GM19438 (cell line): ENCODE measurements at regions not wholly inside any gene's neighbourhood (a gene's known extent, or its start where the extent isn't known, plus 50 kb on each side); places are given as distances from the start of the nearest gene placed in this dataset.

ENCODE experiments used
- ATAC-seq: cut with Tn5 transposase; IDR thresholded peaks from one replicate; pipeline ENCODE4 v1.9.1; 2021; ENCODE audit warnings: low read depth; ENCODE audit not compliant: unreplicated experiment

- no peak for ATAC-seq
Observed at GRCh38 chr5:2010940-2011339, 128.2 kb upstream of the IRX4 start.

DNA sequence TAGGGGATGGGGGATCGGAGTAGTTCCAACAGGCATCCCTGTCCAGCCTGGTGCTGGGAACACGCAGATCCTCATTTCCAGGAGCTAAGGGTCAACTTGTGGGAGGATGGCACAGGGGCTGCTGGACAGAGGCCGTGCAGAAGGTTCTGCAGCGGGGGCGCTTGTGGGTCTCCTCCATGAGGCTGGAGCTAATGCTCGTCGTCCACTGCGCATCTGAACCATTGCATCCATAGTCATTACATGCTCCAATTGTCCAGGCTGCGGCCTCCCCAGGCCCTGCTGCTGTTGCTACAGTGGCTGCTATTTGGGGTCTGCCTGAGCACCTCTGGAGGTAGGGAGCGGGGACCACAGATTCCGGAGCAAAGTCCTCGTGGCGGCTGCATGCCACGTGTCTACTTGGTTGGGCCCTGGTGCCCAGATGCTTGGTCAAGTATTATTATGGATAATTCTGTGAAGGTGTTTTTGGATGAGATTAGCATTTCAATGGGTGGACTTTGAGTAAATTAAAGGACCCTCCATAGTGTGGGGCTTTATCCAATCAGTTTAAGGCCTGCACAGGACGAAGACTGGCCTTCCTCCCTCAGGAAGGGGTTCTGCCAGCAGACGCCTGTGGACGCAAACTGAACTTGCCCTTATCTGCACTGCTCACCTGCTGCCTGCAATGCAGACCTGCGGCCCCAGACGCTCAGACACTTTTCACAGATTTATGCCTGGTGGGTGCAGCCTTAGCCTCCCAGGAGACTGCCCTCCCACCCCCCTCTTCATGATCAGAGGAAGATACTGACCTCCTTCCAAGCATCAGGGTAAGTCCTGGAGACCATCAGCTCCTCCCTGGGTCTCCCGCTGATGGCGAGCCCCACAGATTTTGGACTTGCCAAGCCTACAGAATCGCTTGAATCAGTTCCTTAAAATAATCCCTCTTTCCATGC is 127.5 kb upstream of the IRX4 start:
- no peak for ATAC-seq

- ATAC-seq = no peak
Observed at GRCh38 chr5:2008851-2009629, 126.3 kb upstream of the IRX4 start.

GRCh38 chr5:2007878-2008501 is 125.3 kb upstream of the IRX4 start:
- ATAC-seq = no peak

DNA sequence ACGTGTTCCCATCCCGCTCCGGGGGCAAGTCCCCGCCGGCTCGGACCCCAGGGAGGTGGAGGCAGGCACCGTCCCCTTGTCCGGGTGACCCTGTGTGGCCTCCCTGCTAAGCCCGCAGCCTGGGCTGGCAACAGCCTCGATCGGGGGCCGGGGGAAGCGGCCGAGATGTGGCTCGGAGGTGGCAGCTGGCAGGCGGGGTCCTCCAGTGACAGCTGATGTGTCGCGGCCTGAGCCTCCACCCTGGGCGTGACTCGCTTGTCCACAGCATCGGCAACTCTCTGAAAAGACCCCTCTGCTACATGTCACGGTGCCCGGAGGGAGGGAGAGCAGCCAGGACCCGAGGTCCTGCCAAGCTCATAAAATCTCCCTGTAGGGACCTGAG is 124.8 kb upstream of the IRX4 start:
- ATAC-seq = no peak

GRCh38 chr5:2006971-2007291 is 124.2 kb upstream of the IRX4 start:
- no peak for ATAC-seq

- ATAC-seq = no peak
Observed at GRCh38 chr5:2006193-2006970, 123.7 kb upstream of the IRX4 start.

GRCh38 chr5:2005101-2006041 is 122.6 kb upstream of the IRX4 start:
- no peak for ATAC-seq

- ATAC-seq = no peak
Observed at GRCh38 chr5:2003690-2004365, 121.1 kb upstream of the IRX4 start.

- no peak for ATAC-seq
Observed at GRCh38 chr5:2003206-2003605, 120.5 kb upstream of the IRX4 start.

DNA sequence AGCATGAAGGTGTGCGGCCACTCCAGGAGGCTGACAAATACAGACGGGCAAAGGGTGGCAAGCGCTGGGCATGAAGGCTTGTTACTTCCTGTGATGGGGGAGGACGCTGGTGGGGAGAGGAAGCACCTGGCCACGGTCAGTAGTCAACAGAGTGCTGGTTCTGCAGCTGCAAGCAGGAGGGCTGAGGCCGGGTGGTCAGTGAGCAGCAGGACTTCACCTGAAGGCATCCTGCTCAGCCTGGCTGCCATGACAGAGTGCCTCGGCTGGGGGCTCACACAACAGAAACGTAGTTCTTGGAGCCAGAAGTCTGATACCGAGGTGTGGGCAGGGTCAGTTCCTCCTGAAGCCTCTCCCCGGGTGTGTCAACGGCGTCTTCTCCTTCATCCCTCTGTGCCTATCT is 118.6 kb upstream of the IRX4 start:
- ATAC-seq = no peak

DNA sequence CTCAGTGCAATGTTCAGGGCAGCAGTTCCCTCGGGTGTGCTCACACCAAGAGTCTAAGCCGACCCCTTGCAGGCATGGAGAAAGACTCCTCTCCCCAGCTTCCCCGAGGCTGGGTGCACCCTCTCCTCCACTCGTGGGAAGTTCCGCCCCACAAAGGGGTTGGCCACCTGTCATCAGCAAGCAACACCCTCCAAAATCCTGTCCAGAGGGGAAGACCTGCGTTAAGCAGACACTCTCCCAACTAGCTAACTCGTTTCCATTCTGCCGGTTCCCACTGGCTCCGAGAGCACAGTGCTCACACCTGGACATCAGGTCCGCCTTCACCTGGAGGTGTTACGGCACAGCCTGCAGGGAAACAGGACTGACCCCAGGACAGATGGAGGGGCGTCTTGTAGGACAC is 117.9 kb upstream of the IRX4 start:
- no peak for ATAC-seq

DNA sequence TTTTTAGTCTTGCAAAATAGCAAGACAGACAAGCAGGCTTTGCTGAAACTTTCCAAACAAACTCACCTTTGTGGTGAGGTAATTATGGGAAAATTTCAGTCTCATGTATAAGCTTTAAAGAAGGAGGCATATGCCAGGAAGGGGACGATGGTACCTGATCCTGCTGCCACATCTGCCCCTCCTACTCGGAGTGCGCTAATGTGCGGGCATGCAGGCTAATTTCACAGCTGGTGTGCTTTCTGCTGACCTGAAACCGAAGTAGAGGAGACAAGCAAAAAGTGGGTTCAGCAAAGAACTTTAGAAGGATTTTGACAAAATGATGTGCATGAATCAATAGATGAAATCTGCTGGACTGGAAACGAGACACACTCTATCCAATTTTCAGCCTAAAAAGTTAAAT is 117.1 kb upstream of the IRX4 start:
- ATAC-seq = no peak

DNA sequence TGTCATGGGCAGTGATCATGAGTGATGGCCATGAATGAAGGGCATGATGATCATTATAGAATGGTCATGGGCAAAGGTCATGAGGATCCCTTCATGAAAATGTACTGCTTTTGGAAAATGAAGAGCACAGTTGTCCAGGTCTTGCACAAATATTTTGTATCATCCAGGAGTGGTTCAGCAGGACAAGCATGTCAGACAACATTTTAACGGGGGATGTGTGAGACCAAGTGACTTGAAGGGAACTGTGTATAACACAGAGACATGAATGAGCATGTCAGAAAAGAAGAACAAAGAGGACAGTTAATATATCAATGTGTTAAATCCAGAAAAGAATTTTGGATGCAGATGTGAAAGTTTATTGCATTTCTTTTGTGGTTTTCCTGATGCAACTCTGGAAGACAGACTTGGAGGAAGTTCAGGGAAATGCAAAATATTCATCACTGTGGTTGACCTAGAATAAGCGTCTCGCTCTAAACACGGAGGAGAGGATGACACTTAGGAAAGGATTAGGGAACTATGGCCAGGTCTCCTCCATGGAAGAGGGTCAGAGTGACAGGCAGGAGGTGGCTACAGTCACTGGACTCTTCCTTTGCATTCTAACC is 116.1 kb upstream of the IRX4 start:
- no peak for ATAC-seq

GRCh38 chr5:1998348-1998669 is 115.6 kb upstream of the IRX4 start:
- ATAC-seq = no peak

- no peak for ATAC-seq
Observed at GRCh38 chr5:1997640-1998347, 115.1 kb upstream of the IRX4 start.

GRCh38 chr5:1995491-1995890 is 112.8 kb upstream of the IRX4 start:
- no peak for ATAC-seq

DNA sequence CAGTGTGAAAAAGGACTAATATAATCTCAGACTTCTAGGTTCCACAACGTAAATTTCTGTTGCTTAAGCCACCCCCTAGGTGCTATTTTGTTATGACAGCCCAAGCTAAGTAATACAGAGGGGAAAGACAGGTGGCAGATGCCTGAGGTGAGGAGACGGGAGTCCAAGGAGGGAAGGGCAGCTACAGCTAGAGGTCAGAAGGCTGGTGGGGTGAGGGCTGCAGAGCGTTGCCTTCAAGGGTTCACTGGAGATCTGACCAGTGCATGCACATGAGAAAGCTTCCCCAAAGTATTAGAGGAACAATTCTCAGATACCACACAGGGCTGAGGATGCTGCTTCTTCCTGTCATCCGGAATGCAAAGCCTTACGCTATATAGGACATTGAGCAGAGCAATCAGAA is 104.7 kb upstream of the IRX4 start:
- ATAC-seq = no peak
